GM12865 (cell line): ENCODE measurements at regions not wholly inside any gene's neighbourhood (a gene's known extent, or its start where the extent isn't known, plus 50 kb on each side); places are given as distances from the start of the nearest gene placed in this dataset.

Experiments
- DNase-seq: peaks from one replicate; pipeline ENCODE4 v3.0.0; 2010; ENCODE audit warnings: low read depth
- H3K4me3 ChIP-seq: 2 replicates; pipeline ENCODE4 v1.5.1; 2011; ENCODE audit warnings: mild to moderate bottlenecking, low read depth, low read length, control low read depth
- CTCF ChIP-seq: IDR thresholded peaks from 2 replicates; pipeline ENCODE4 v1.5.1; 2011; ENCODE audit warnings: low read length, control low read depth, low read depth, inconsistent platforms; ENCODE audit not compliant: insufficient read depth; ENCODE audit errors: missing control alignments

- H3K4me3 ChIP-seq: no peak overlapping the region
- no peak for TF ChIP-seq CTCF
- DNase-seq: no peak
These were observed 55.7 kb downstream of the IRF2BP2 start for GRCh38 chr1:234554218-234554697.

DNA sequence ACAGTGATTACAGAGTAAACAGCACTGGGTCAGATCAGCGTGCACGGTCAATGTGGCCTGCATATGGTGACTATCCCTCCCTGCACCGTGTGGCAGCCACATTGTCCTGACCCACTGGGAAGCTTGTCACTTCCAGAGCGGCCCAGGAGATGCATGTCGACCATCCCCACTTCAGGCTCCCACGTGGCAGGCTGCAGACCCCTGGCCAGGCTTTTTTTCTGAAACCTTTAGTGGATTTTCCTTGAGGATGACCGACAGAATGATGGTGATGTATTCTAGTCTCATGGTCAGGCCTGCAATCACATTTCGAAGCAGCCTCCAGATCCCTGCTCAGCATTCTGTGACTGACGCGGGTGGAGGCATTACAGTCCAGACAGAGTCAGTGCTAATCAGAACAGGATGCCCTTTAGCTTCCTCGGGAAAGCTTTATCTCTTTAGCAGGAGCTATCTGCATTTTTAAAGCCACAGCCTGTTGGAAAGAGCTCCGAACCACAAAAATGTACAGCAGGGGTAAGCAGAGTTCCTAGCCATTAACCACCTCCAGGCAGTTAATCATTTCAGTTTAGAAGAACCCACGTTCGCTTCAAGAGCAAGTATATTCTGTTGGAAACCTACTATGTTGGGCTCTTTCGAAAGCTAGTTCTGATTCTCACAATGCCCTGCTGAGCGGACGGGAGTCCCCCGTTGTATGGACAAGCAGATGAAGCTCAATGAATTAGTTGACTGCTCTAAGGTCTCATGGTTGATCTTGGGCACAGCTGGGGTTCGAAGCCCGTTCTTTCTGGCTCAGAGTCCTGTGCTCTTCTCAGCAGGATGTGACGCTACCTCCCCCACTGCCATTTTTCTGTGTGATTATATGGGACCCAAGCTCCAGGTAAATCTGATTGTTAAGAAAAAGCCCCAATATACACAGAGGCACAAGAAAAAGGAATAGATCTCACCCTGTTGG lies 56.5 kb downstream of the IRF2BP2 start:
- DNase-seq: no peak
- no peak for TF ChIP-seq CTCF
- no peak overlapping the region for H3K4me3 ChIP-seq

- DNase-seq: no peak
- no peak overlapping the region for H3K4me3 ChIP-seq
- no peak for TF ChIP-seq CTCF
These were observed 59.0 kb downstream of the IRF2BP2 start for GRCh38 chr1:234551032-234551378.

DNA sequence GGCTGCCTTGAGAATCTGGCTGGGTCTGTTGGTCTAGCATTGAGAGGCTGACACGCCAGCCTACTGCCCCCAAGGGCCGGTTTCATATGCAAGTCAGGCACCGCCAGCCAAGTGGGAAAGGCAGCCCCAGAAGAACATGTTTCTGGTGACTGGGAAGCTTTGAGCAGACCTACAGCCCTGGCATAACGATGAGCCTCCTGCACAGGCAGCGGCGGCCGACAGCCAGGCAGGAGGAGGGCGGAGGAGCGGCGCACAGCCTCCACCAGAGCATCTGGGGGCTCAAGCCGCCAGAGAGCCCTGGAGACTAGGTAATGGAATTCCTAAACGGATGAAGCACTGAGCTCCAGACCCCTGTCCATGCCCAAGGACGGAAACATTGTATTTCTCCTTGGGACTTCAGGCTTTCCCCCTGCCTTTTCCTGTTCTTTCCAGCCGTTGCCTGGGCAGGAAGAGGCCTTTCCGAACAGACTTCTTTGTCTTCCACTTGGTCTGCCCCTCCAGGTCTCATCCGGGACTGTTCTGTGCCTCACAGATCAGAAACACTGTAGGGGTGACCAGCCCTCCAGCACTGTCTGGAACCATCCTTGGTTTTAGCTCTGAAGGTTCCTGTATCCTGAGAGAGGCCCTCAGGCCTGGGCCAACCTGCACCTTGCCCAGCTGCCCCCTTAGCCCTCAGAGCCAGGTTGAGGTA lies 59.5 kb downstream of the IRF2BP2 start:
- DNase-seq: no peak
- no peak overlapping the region for H3K4me3 ChIP-seq
- TF ChIP-seq CTCF: no peak

DNA sequence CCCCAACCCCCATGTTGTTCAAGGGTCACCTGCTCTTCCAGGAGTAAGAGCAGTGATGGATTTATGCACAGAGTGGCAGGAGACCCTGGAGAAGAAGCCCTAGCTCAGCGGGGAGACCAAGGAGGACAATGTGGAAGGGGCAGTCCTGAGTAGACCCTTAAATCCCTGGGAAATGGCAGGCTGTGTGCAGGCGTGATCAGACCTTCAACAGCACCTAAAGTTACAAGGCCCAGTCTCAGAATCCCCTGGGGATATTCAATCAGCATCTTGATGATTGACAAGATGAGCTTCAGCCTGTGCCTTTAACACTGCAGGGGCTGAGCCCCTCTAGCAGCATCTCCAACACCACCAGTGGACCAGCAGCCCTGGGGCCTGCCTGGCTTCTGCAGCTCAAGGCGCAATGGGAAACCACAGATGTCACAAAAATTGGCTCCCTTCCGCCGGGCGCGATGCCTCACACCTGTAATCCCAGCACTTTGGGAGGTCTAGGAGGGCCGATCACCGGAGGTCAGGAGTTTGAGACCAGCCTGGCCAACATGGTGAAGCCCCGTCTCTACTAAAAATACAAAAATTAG lies 60.4 kb downstream of the IRF2BP2 start:
- no peak for DNase-seq
- H3K4me3 ChIP-seq: no peak overlapping the region
- no peak for TF ChIP-seq CTCF

GRCh38 chr1:234546890-234547788 lies 62.8 kb downstream of the IRF2BP2 start:
- TF ChIP-seq CTCF: no peak
- no peak overlapping the region for H3K4me3 ChIP-seq
- DNase-seq: no peak
